ENCODE measurements at regions not wholly inside any gene's neighbourhood (a gene's known extent, or its start where the extent isn't known, plus 50 kb on each side); places are given as distances from the start of the nearest gene placed in this dataset.

DNA sequence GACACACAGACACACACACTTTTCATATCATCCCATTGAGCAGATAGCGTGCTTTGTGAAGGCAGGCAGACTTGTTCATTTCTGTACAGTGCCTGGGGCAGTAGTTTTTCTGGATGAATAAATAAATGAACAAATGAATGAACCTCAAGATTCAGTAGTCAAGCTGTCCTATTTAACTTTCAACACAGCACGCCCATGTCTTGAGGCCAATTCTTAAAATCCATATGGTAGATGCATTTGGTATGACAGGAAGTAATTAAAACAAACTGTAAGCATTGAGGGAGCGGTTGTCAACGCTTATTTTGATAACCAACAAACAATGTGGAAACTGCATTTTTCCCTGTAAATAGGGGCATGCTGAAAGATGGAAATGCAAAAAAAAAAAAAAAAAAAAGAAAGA is 80.0 kb upstream of the BNC1 start:
- TF ChIP-seq CTCF (IDR thresholded peaks at IDR 0.05) (no peak), ZFX (IDR thresholded peaks at IDR 0.05; ENCODE audit: borderline replicate concordance) (no peak)

All from 22Rv1 (cell line).